ENCODE measurements at regions not wholly inside any gene's neighbourhood (a gene's known extent, or its start where the extent isn't known, plus 50 kb on each side); places are given as distances from the start of the nearest gene placed in this dataset.
"Not testable (repeated sequence)": the region's sequence is repeated elsewhere in the genome, so short reads cannot be mapped to it uniquely, and the experiment has no call there.

DNA sequence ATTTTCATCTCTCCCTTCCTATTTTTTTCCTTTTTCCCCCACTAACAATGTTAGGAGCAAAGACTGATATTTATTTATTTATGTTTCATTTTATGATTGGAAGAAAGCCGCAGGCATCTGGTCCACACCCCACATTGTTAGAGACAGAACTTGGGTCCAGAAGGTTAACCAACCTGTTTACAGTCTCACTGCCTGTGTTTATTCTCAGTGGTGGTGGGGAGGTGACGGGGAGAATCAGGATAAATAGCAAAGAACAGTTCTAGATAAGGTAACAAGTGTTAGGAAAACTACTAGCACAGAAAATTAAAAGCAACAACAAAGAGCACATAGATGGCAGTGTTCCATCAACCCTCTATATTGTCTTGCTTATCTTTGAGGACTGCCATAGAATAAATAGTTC lies 301.7 kb upstream of the DIPK2B start:
- TF ChIP-seq CTCF (IDR thresholded peaks at IDR 0.05; ENCODE audit: borderline replicate concordance, insufficient read depth, low read depth, low read length): no peak

DNA sequence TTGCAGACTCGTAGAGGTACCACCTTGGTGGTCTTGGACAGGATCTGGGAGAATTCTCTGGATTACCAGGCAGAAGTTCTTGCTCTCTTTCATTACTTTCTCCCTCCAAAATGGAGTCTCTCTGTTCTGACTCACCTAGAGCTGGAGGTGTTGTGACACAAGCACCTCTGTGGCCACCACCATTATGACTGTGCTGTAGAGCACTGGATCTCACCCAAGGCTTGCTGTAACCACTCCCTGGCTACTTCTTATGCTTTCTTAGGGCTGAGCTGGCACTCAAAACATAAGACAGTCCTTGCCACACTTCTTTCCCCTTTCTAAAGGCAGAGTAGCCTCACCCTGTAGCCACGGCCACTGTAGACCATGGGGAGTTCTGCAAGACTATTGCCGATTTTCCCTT lies 296.6 kb upstream of the DIPK2B start:
- no peak overlapping the region for H3K4me3 ChIP-seq (ENCODE audit: low read depth, low read length)
- TF ChIP-seq CTCF (IDR thresholded peaks at IDR 0.05; ENCODE audit: borderline replicate concordance, insufficient read depth, low read depth, low read length): no peak

More for the DNA sequence above, 301.7 kb upstream of the DIPK2B start:
- no peak overlapping the region for H3K4me3 ChIP-seq (ENCODE audit: low read depth, low read length)

- no peak overlapping the region for H3K4me3 ChIP-seq (ENCODE audit: low read depth, low read length)
- no peak for TF ChIP-seq CTCF (IDR thresholded peaks at IDR 0.05; ENCODE audit: borderline replicate concordance, insufficient read depth, low read depth, low read length)
Measured at GRCh38 chrX:45485719-45486118, 285.0 kb upstream of the DIPK2B start.

DNA sequence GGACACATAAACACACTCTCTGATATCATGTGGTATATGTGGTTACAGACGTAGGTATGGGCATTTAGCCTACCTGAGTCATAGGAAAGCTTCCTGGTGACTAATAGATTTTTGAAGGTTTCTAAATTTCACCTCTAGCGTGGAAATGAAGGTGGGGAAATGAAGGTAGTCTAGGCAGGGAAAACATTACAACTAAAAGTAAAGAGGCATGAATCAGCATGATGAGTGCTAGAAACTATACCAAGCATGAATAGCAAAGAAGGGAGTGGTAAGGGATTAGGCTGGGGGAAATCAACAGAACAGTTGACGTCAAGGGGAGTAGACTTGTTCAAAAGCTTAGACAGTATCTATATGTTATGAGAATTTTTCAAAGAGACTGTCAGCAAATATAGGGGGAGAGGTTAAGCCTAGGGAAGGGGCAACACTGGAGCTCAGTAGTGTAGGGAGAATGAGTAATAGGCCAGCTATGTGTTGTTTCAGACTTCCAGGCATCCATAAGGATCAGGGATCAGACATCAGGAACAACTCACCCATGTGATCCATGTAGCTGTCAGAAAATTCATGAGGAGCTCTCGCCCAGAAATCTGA lies 279.3 kb upstream of the DIPK2B start:
- no peak overlapping the region for H3K4me3 ChIP-seq (ENCODE audit: low read depth, low read length)
- TF ChIP-seq CTCF (IDR thresholded peaks at IDR 0.05; ENCODE audit: borderline replicate concordance, insufficient read depth, low read depth, low read length): no peak

GRCh38 chrX:45479196-45479834 lies 278.6 kb upstream of the DIPK2B start:
- H3K4me3 ChIP-seq (ENCODE audit: low read depth, low read length): no peak overlapping the region
- TF ChIP-seq CTCF (IDR thresholded peaks at IDR 0.05; ENCODE audit: borderline replicate concordance, insufficient read depth, low read depth, low read length): no peak

GRCh38 chrX:45472968-45473367 lies 272.3 kb upstream of the DIPK2B start:
- no peak overlapping the region for H3K4me3 ChIP-seq (ENCODE audit: low read depth, low read length)
- no peak for TF ChIP-seq CTCF (IDR thresholded peaks at IDR 0.05; ENCODE audit: borderline replicate concordance, insufficient read depth, low read depth, low read length)

GRCh38 chrX:45467537-45467936 lies 266.9 kb upstream of the DIPK2B start:
- not testable (repeated sequence) for H3K4me3 ChIP-seq (ENCODE audit: low read depth, low read length)

- H3K4me3 ChIP-seq (ENCODE audit: low read depth, low read length): not testable (repeated sequence)
Measured at GRCh38 chrX:45455732-45456131, 255.1 kb upstream of the DIPK2B start.
